Spleen (tissue), 11 donors: ENCODE measurements at regions not wholly inside any gene's neighbourhood (a gene's known extent, or its start where the extent isn't known, plus 50 kb on each side); places are given as distances from the start of the nearest gene placed in this dataset.

Experiments
- DNase-seq: peaks from one replicate; pipeline ENCODE4 v3.0.0-alpha.2; 2020
- H3K27ac ChIP-seq, 8 donors: fragments of 200-600 bp; sonication (generic) in 7 of 8; 1 replicate in 4 of 8; 2 replicates in 4 of 8; pipeline versions ENCODE4 v1.5.0 to v1.8.0; 2016 to 2021; ENCODE audit warnings: inconsistent platforms in 4 of 8, mild to moderate bottlenecking in 4 of 8, moderate library complexity in 1 of 8
- H3K27me3 ChIP-seq, 7 donors: fragments of 200-600 bp; sonication (generic) in 6 of 7; replicated peaks in 1 of 7; 1 replicate in 4 of 7; 2 replicates in 3 of 7; pipeline versions ENCODE4 v1.5.0 to v1.8.0; 2016 to 2021; ENCODE audit warnings: inconsistent platforms in 3 of 7, mild to moderate bottlenecking in 1 of 7
- H3K36me3 ChIP-seq, 6 donors: fragments of 200-600 bp; sonication (generic) in 5 of 6; 1 replicate in 4 of 6; 2 replicates in 2 of 6; pipeline versions ENCODE4 v1.5.0 to v1.8.0; 2016 to 2021; ENCODE audit warnings: inconsistent platforms in 2 of 6
- H3K4me1 ChIP-seq, 6 donors: fragments of 200-600 bp; sonication (generic) in 5 of 6; 1 replicate in 3 of 6; 2 replicates in 3 of 6; pipeline versions ENCODE4 v1.5.0 to v1.8.0; 2016 to 2021; ENCODE audit warnings: inconsistent platforms in 3 of 6
- H3K4me3 ChIP-seq, 8 donors: fragments of 200-600 bp; sonication (generic) in 7 of 8; 1 replicate in 4 of 8; 2 replicates in 4 of 8; pipeline versions ENCODE4 v1.5.0 to v1.8.0; 2016 to 2021; ENCODE audit warnings: inconsistent platforms in 4 of 8, mild to moderate bottlenecking in 4 of 8, moderate library complexity in 2 of 8
- H3K9me3 ChIP-seq, 8 donors: fragments of 200-600 bp; sonication (generic) in 7 of 8; 1 replicate in 4 of 8; 2 replicates in 4 of 8; pipeline versions ENCODE4 v1.5.0 to v1.8.0; 2016 to 2021; ENCODE audit warnings: inconsistent platforms in 4 of 8
- POLR2A ChIP-seq, 3 donors: fragments of 450-650 bp; IDR thresholded peaks; one replicate each; pipeline ENCODE4 v1.5.1; 2017; ENCODE audit warnings: antibody characterized with exemption in 3 of 3, mild to moderate bottlenecking in 1 of 3
- POLR2AphosphoS5 ChIP-seq, 3 donors: sonication (generic); formaldehyde crosslinking; IDR thresholded peaks; one replicate each; pipeline ENCODE4 v1.5.1; 2017; ENCODE audit warnings: antibody characterized with exemption in 3 of 3
- WGBS, 5 donors: extraction: QIAGEN DNeasy Blood & Tissue Kit in 3 of 5; methylation state at CpG; one replicate each; pipeline versions ENCODE4 v1.1.5 to v1.1.7; 2013 to 2018; 5-methylcytosine and 5-hydroxymethylcytosine counted together
- intact Hi-C: fragments of 100-400 bp; cut with DNase I; formaldehyde crosslinking; loops from one replicate; pipeline ENCODE4 v1.15.0; 2023; ENCODE audit warnings: low total_unique reads
- TF ChIP-seq, protein P1 (sequence below), 11 experiments: fragments of 200-600 bp in 7 of 11; fragments of 450-650 bp in 4 of 11; sonication (generic) in 4 of 11; IDR thresholded peaks in 8 of 11; conservative IDR thresholded peaks in 3 of 11; 1 replicate in 7 of 11; 2 replicates in 4 of 11; pipeline versions ENCODE4 v1.4.0 to v1.8.0; 2016 to 2021; ENCODE audit warnings: antibody characterized with exemption in 11 of 11, inconsistent platforms in 4 of 11, mild to moderate bottlenecking in 1 of 11
- donor health status: healthy with polysubstance abuse.
- donor health status: DM: no; HTN: no; CAD: no; lungs with moderate emphysema.
- donor health status: DM: no; HTN: no; CAD: no.
- donor health status: Bipolar disorder and iron deficiency.
- donor health status: healthy.
- donor health status: DM: no; HTN: no; CAD: no.
- donor health status: DM: yes; HTN: yes; CAD: no.

DNA sequence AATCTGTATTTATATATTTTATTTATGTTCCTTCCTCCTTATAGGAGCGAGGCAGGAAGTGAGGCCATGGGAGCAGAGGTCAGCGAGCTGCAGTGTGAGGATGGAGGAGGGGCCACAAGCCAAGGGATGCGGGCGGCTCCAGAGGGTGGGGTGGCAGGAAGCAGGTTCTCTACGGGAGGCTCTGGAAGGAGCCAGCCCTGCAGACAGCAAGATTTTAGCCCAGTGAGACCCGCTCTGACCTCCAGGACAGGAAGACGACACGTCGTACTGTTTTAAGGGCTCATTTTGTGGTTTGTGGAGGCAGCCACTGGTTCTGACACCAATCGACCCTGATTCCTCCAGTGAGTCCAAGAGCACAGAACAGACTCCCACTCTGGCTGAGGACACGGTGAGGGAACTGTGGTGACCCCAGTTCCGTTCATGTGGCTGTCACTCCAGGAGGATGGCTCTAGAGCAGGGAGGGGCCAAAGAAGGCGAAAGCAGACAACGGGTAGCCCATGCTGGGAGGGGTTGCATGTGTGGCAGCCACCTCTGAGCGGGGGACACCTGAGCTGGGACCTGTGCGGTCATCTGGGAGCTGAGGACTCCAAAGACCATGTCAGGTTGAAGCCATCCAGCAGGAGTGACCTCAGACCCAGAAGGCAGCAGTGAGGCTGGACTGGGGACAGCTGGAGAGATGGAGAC, 100.1 kb upstream of the BHLHE23 start:
- DNase-seq, result peak; percentile 52
- Histone ChIP-seq H3K9me3 (peaks cover 0 to 54% (median 29%) of the 10 kb centered on the region in 8 donors), H3K36me3 (no peaks in the 10 kb centered on the region), H3K27me3 (peaks cover 0 to 53% (median 3%) of the 10 kb centered on the region in 7 donors), H3K4me1 (peaks cover 0 to 12% (median 2%) of the 10 kb centered on the region in 6 donors), H3K27ac (no peak overlapping the region), H3K4me3 (no peak overlapping the region)
- intact Hi-C loops, result no loop called here
- no peak for TF ChIP-seq POLR2AphosphoS5 (IDR thresholded peaks at IDR 0.05)
- TF ChIP-seq POLR2A (IDR thresholded peaks at IDR 0.05), result no peak
- TF ChIP-seq, protein P1, sequence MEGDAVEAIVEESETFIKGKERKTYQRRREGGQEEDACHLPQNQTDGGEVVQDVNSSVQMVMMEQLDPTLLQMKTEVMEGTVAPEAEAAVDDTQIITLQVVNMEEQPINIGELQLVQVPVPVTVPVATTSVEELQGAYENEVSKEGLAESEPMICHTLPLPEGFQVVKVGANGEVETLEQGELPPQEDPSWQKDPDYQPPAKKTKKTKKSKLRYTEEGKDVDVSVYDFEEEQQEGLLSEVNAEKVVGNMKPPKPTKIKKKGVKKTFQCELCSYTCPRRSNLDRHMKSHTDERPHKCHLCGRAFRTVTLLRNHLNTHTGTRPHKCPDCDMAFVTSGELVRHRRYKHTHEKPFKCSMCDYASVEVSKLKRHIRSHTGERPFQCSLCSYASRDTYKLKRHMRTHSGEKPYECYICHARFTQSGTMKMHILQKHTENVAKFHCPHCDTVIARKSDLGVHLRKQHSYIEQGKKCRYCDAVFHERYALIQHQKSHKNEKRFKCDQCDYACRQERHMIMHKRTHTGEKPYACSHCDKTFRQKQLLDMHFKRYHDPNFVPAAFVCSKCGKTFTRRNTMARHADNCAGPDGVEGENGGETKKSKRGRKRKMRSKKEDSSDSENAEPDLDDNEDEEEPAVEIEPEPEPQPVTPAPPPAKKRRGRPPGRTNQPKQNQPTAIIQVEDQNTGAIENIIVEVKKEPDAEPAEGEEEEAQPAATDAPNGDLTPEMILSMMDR (IDR thresholded peaks at IDR 0.05 in 8 of 11, conservative IDR thresholded peaks at IDR 0.05 in 3 of 11), result no peak
- WGBS, 5 donors, result 73 to 83% (median 76%) methylated on average over 16 of the region's 16 CpGs

GRCh38 chr20:63106108-63106764, 99.5 kb upstream of the BHLHE23 start:
- H3K4me3 ChIP-seq, result no peak overlapping the region
- no peaks in the 10 kb centered on the region for H3K36me3 ChIP-seq
- peaks cover 0 to 56% (median 3%) of the 10 kb centered on the region in 7 donors for H3K27me3 ChIP-seq
- intact Hi-C loops, result no loop called here
- TF ChIP-seq POLR2A (IDR thresholded peaks at IDR 0.05), result no peak
- no peak for TF ChIP-seq POLR2AphosphoS5 (IDR thresholded peaks at IDR 0.05)
- TF ChIP-seq, protein P1 (IDR thresholded peaks at IDR 0.05 in 8 of 11, conservative IDR thresholded peaks at IDR 0.05 in 3 of 11), result no peak
- DNase-seq, result peak; percentile 41
- no peak overlapping the region for H3K27ac ChIP-seq
- peaks cover 0 to 15% (median 2%) of the 10 kb centered on the region in 6 donors for H3K4me1 ChIP-seq
- peaks cover 0 to 47% (median 23%) of the 10 kb centered on the region in 8 donors for H3K9me3 ChIP-seq
- 72 to 82% (median 77%) methylated on average over 14 to 15 of the region's 15 CpGs for WGBS, 5 donors

GRCh38 chr20:63105211-63106107, 98.7 kb upstream of the BHLHE23 start:
- H3K36me3 ChIP-seq, result no peaks in the 10 kb centered on the region
- WGBS, 5 donors, result 78 to 85% (median 80%) methylated on average over 24 to 32 of the region's 32 CpGs
- H3K4me1 ChIP-seq, result peaks cover 0 to 15% (median 2%) of the 10 kb centered on the region in 6 donors
- DNase-seq, result peak; percentile 56
- H3K4me3 ChIP-seq, result no peak overlapping the region
- peaks cover 0 to 40% (median 15%) of the 10 kb centered on the region in 8 donors for H3K9me3 ChIP-seq
- H3K27ac ChIP-seq, result no peak overlapping the region
- peaks cover 0 to 63% (median 3%) of the 10 kb centered on the region in 7 donors for H3K27me3 ChIP-seq
- intact Hi-C loops, result no loop called here
- TF ChIP-seq POLR2A (IDR thresholded peaks at IDR 0.05), result no peak
- TF ChIP-seq, protein P1 (IDR thresholded peaks at IDR 0.05 in 8 of 11, conservative IDR thresholded peaks at IDR 0.05 in 3 of 11), result no peak
- no peak for TF ChIP-seq POLR2AphosphoS5 (IDR thresholded peaks at IDR 0.05)
